H9 (cell line): ENCODE measurements at regions not wholly inside any gene's neighbourhood (a gene's known extent, or its start where the extent isn't known, plus 50 kb on each side); places are given as distances from the start of the nearest gene placed in this dataset.

Source experiments
- DNase-seq: peaks from one replicate; pipeline ENCODE4 v3.0.0-alpha.2; 2017
- H2AFZ ChIP-seq: one replicate; pipeline ENCODE4 v1.6.1; 2013; ENCODE audit warnings: mild to moderate bottlenecking, low read length, control low read depth, moderate library complexity
- H2AK5ac ChIP-seq: 2 replicates; pipeline ENCODE4 v1.6.1; 2013; ENCODE audit warnings: low read length, control low read depth, mixed read lengths; ENCODE audit not compliant: insufficient read length
- H2BK120ac ChIP-seq: one replicate; pipeline ENCODE4 v1.6.1; 2013; ENCODE audit warnings: low read depth, mild to moderate bottlenecking, low read length, control low read depth, inconsistent platforms; ENCODE audit not compliant: poor library complexity, severe bottlenecking
- H2BK12ac ChIP-seq: 2 replicates; pipeline ENCODE4 v1.6.1; 2013; ENCODE audit warnings: low read length, control low read depth, mixed read lengths, low read depth; ENCODE audit not compliant: insufficient read length
- H2BK15ac ChIP-seq: 2 replicates; pipeline ENCODE4 v1.6.1; 2013; ENCODE audit warnings: low read depth, low read length, control low read depth
- H2BK20ac ChIP-seq: one replicate; pipeline ENCODE4 v1.6.1; 2013; ENCODE audit warnings: low read depth, mild to moderate bottlenecking, low read length, control low read depth, inconsistent platforms; ENCODE audit not compliant: poor library complexity, severe bottlenecking
- H2BK5ac ChIP-seq: 2 replicates; pipeline ENCODE4 v1.6.1; 2013; ENCODE audit warnings: low read length, control low read depth, mixed read lengths; ENCODE audit not compliant: insufficient read length
- H3K14ac ChIP-seq: 2 replicates; pipeline ENCODE4 v1.6.1; 2013; ENCODE audit warnings: low read length, control low read depth; ENCODE audit not compliant: insufficient read depth
- H3K18ac ChIP-seq: 2 replicates; pipeline ENCODE4 v1.6.1; 2013; ENCODE audit warnings: low read depth, mild to moderate bottlenecking, mixed read lengths, low read length, control low read depth; ENCODE audit not compliant: insufficient read length
- H3K23ac ChIP-seq: 2 replicates; pipeline ENCODE4 v1.6.1; 2013; ENCODE audit warnings: low read length, control low read depth, mixed read lengths, low read depth; ENCODE audit not compliant: insufficient read length
- H3K23me2 ChIP-seq: 2 replicates; pipeline ENCODE4 v1.6.1; 2013; ENCODE audit warnings: low read depth, mild to moderate bottlenecking, mixed read lengths, low read length, control low read depth; ENCODE audit not compliant: insufficient read length, poor library complexity, severe bottlenecking
- H3K27ac ChIP-seq: 2 replicates; pipeline ENCODE4 v1.5.1; 2013; ENCODE audit warnings: low read length, control low read depth, mixed read lengths, low read depth; ENCODE audit not compliant: insufficient read length
- H3K27me3 ChIP-seq: 2 replicates; pipeline ENCODE4 v1.6.1; 2013; ENCODE audit warnings: low read length, control low read depth, inconsistent platforms; ENCODE audit not compliant: insufficient read depth
- H3K4ac ChIP-seq: 2 replicates; pipeline ENCODE4 v1.6.1; 2013; ENCODE audit warnings: low read depth, mild to moderate bottlenecking, control low read depth, inconsistent platforms, low read length, moderate library complexity
- H3K4me1 ChIP-seq: 2 replicates; pipeline ENCODE4 v1.6.1; 2013; ENCODE audit warnings: low read length, control low read depth, inconsistent platforms; ENCODE audit not compliant: insufficient read depth
- H3K4me2 ChIP-seq: 2 replicates; pipeline ENCODE4 v1.6.1; 2013; ENCODE audit warnings: low read length, control low read depth, mixed read lengths; ENCODE audit not compliant: insufficient read length, insufficient read depth
- H3K56ac ChIP-seq: 2 replicates; pipeline ENCODE4 v1.6.1; 2013; ENCODE audit warnings: low read depth, mild to moderate bottlenecking, mixed read lengths, low read length, control low read depth; ENCODE audit not compliant: insufficient read length
- H3K79me1 ChIP-seq: 2 replicates; pipeline ENCODE4 v1.6.1; 2013; ENCODE audit warnings: low read depth, mild to moderate bottlenecking, moderate library complexity, low read length, control low read depth, inconsistent platforms; ENCODE audit not compliant: insufficient read depth, poor library complexity, severe bottlenecking
- H3K79me2 ChIP-seq: 2 replicates; pipeline ENCODE4 v1.6.1; 2013; ENCODE audit warnings: low read length, control low read depth, inconsistent platforms; ENCODE audit not compliant: insufficient read depth
- H3K9ac ChIP-seq: 2 replicates; pipeline ENCODE4 v1.6.1; 2013; ENCODE audit warnings: low read length, control low read depth, mixed read lengths; ENCODE audit not compliant: insufficient read length; ENCODE audit errors: extremely low read depth
- H3K9me3 ChIP-seq: one replicate; pipeline ENCODE4 v1.6.1; 2013; ENCODE audit warnings: low read depth, low read length, inconsistent platforms; ENCODE audit not compliant: control insufficient read depth
- H3T11ph ChIP-seq: one replicate; pipeline ENCODE4 v1.6.1; 2013; ENCODE audit warnings: mild to moderate bottlenecking, low read length, control low read depth, inconsistent platforms
- H4K20me1 ChIP-seq: one replicate; pipeline ENCODE4 v1.6.1; 2013; ENCODE audit not compliant: control insufficient read depth, insufficient read length, insufficient read depth
- H4K5ac ChIP-seq: 2 replicates; pipeline ENCODE4 v1.6.1; 2013; ENCODE audit warnings: low read depth, mild to moderate bottlenecking, mixed read lengths, low read length, control low read depth; ENCODE audit not compliant: insufficient read length
- H4K8ac ChIP-seq: replicated peaks from 2 replicates; pipeline ENCODE4 v1.6.1; 2013; ENCODE audit warnings: low read length, control low read depth, mixed read lengths, low read depth; ENCODE audit not compliant: insufficient read length
- H4K91ac ChIP-seq: 2 replicates; pipeline ENCODE4 v1.6.1; 2013; ENCODE audit warnings: low read depth, mild to moderate bottlenecking, moderate library complexity, mixed read lengths, low read length, control low read depth; ENCODE audit not compliant: insufficient read length
- H3K27ac Mint-ChIP-seq, 3 experiments: 2 replicates in 2 of 3; 3 replicates in 1 of 3; pipeline ENCODE4 v1.8.0; 2020 to 2021; ENCODE audit warnings: mixed read lengths in 3 of 3, mild to moderate bottlenecking in 1 of 3, moderate library complexity in 1 of 3
- H3K27me3 Mint-ChIP-seq: 2 replicates; pipeline ENCODE4 v1.8.0; 2021; ENCODE audit warnings: low read depth, mild to moderate bottlenecking, moderate library complexity, mixed read lengths
- H3K36me3 Mint-ChIP-seq, 3 experiments: 2 replicates in 2 of 3; 3 replicates in 1 of 3; pipeline ENCODE4 v1.8.0; 2020 to 2021; ENCODE audit warnings: low read depth in 3 of 3, mixed read lengths in 3 of 3; ENCODE audit not compliant: insufficient read depth in 1 of 3
- H3K4me1 Mint-ChIP-seq, 2 experiments: 2 replicates each; pipeline ENCODE4 v1.8.0; 2020; ENCODE audit warnings: mixed read lengths in 2 of 2
- H3K4me3 Mint-ChIP-seq, 2 experiments: 2 replicates in 1 of 2; 3 replicates in 1 of 2; pipeline ENCODE4 v1.8.0; 2020 to 2021; ENCODE audit warnings: mild to moderate bottlenecking in 2 of 2, mixed read lengths in 2 of 2, moderate library complexity in 1 of 2
- H3K9me3 Mint-ChIP-seq, 2 experiments: 2 replicates in 1 of 2; 3 replicates in 1 of 2; pipeline ENCODE4 v1.8.0; 2020; ENCODE audit warnings: mild to moderate bottlenecking in 2 of 2, mixed read lengths in 2 of 2, moderate library complexity in 1 of 2
- WGBS: extraction: QIAGEN DNeasy Blood & Tissue Kit; methylation state at CpG from one replicate; pipeline ENCODE4 v1.1.7; 2013; ENCODE audit warnings: missing lambda C conversion rate, low lambda C conversion rate, mixed read lengths; ENCODE audit not compliant: insufficient read length; ENCODE audit errors: extremely low coverage; 5-methylcytosine and 5-hydroxymethylcytosine counted together
- TF ChIP-seq, protein P1 (sequence below): fragments of 200-600 bp; sonication (generic); conservative IDR thresholded peaks from 3 replicates; pipeline ENCODE4 v1.8.0; 2021; ENCODE audit warnings: antibody characterized with exemption, mild to moderate bottlenecking

GRCh38 chr6:104601721-104602120 lies 258.0 kb downstream of the HACE1 start:
- Histone ChIP-seq H2BK5ac (no peak overlapping the region), H3K4ac (no peak overlapping the region), H2BK15ac (no peak overlapping the region), H3K14ac (no peak overlapping the region), H3K79me1 (no peaks in the 10 kb centered on the region), H3K56ac (no peak overlapping the region), H3K27me3 (no peaks in the 10 kb centered on the region), H4K20me1 (no peaks in the 10 kb centered on the region), H3T11ph (no peak overlapping the region), H3K9me3 (no peaks in the 10 kb centered on the region), H3K79me2 (no peaks in the 10 kb centered on the region), H3K9ac (no peak overlapping the region), H3K4me2 (no peak overlapping the region), H2BK20ac (no peak overlapping the region), H4K5ac (no peak overlapping the region), H3K18ac (no peak overlapping the region), H2BK120ac (no peak overlapping the region), H3K23me2 (no peaks in the 10 kb centered on the region), H2AFZ (no peak overlapping the region), H2BK12ac (no peak overlapping the region), H3K27ac (no peak overlapping the region), H3K23ac (no peak overlapping the region), H3K4me1 (peaks cover 5% of the 10 kb centered on the region; the same call in 1 of the 2 replicates), H2AK5ac (no peak overlapping the region), H4K8ac (no peak overlapping the region), H4K91ac (no peak overlapping the region)
- Mint-ChIP-seq H3K4me3 (no peak overlapping the region), H3K9me3 (no peaks in the 10 kb centered on the region), H3K27ac (peak overlapping the region in 1 of 3 experiments; percentile 33; a peak in 1 of 7 replicates), H3K27me3 (no peaks in the 10 kb centered on the region), H3K4me1 (peaks cover 10 to 13% of the 10 kb centered on the region in 2 experiments; a peak in 3 of 4 replicates), H3K36me3 (no peaks in the 10 kb centered on the region)
- WGBS = no CpG with 5 or more reads among the region's 3 CpGs
- TF ChIP-seq, protein P1, sequence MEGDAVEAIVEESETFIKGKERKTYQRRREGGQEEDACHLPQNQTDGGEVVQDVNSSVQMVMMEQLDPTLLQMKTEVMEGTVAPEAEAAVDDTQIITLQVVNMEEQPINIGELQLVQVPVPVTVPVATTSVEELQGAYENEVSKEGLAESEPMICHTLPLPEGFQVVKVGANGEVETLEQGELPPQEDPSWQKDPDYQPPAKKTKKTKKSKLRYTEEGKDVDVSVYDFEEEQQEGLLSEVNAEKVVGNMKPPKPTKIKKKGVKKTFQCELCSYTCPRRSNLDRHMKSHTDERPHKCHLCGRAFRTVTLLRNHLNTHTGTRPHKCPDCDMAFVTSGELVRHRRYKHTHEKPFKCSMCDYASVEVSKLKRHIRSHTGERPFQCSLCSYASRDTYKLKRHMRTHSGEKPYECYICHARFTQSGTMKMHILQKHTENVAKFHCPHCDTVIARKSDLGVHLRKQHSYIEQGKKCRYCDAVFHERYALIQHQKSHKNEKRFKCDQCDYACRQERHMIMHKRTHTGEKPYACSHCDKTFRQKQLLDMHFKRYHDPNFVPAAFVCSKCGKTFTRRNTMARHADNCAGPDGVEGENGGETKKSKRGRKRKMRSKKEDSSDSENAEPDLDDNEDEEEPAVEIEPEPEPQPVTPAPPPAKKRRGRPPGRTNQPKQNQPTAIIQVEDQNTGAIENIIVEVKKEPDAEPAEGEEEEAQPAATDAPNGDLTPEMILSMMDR = no peak
- no peak for DNase-seq
